ENCODE measurements at regions not wholly inside any gene's neighbourhood (a gene's known extent, or its start where the extent isn't known, plus 50 kb on each side); places are given as distances from the start of the nearest gene placed in this dataset.

GRCh38 chr16:73285436-73286201 lies 237.7 kb upstream of the ZFHX3 start (continued):
- TF ChIP-seq JUN (IDR thresholded peaks at IDR 0.05; ENCODE audit: low read depth, low read length) (no peak), CBX8 (IDR thresholded peaks at IDR 0.05; ENCODE audit: borderline replicate concordance, low read depth, low read length) (no peak)

Data from H1 (cell line).